ENCODE measurements at regions not wholly inside any gene's neighbourhood (a gene's known extent, or its start where the extent isn't known, plus 50 kb on each side); places are given as distances from the start of the nearest gene placed in this dataset.
"Not testable (repeated sequence)": the region's sequence is repeated elsewhere in the genome, so short reads cannot be mapped to it uniquely, and the experiment has no call there.

DNA sequence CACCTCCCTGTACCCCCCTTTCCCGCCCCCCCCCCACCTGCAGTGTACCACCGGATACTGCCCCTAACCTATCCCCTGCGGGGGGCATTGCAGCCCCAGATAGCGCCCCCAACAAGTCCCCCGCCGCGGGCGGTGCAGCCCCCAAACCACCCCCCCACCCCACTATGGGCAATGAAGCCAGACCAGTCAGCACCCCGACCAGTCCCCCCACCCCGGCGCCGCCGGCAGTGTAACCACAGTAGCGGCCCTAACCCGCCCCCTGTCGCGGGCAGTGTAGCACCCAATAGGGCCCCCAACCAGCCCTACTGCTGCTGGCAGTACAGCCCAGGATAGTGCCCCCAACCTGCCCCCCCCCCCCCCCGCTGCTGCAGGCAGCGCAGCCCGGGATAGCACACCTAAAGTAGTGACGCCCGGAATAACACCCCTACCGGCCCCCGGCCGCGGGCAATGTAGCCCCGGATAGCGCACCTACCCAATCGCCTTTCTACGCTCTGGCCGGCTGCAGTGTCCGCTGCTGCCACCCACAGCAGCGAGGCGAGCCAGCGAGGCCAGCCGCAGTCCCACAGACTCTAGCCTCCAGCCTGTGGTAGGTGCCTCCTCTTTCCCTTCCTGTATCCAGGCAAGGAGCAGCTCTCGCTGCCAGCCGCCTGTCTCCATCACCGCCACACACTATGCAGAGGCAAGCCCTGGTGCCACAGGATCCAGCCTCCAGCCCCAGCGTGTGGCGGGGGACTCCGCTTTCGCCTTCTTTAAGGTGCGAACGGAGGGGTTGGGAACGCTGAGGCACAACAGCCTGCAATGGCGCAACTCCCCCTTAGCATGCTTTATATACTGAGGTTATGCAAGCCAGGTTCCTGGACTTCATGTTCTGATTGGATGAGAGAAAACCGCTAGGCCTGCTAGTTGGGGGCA is 229.3 kb downstream of the LIPI start:
- TF ChIP-seq, protein P1, sequence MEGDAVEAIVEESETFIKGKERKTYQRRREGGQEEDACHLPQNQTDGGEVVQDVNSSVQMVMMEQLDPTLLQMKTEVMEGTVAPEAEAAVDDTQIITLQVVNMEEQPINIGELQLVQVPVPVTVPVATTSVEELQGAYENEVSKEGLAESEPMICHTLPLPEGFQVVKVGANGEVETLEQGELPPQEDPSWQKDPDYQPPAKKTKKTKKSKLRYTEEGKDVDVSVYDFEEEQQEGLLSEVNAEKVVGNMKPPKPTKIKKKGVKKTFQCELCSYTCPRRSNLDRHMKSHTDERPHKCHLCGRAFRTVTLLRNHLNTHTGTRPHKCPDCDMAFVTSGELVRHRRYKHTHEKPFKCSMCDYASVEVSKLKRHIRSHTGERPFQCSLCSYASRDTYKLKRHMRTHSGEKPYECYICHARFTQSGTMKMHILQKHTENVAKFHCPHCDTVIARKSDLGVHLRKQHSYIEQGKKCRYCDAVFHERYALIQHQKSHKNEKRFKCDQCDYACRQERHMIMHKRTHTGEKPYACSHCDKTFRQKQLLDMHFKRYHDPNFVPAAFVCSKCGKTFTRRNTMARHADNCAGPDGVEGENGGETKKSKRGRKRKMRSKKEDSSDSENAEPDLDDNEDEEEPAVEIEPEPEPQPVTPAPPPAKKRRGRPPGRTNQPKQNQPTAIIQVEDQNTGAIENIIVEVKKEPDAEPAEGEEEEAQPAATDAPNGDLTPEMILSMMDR (IDR thresholded peaks at IDR 0.05), result not testable (repeated sequence)
- TF ChIP-seq POLR2A (IDR thresholded peaks at IDR 0.05), result not testable (repeated sequence)
